CD14-positive monocyte (primary cell): ENCODE measurements at regions not wholly inside any gene's neighbourhood (a gene's known extent, or its start where the extent isn't known, plus 50 kb on each side); places are given as distances from the start of the nearest gene placed in this dataset.

Experiments used
- DNase-seq, 3 donors: peaks; one replicate each; pipeline ENCODE4 v3.0.0-alpha.2; 2011 to 2022
- H2AFZ ChIP-seq: 2 replicates; pipeline ENCODE4 v1.6.0; 2012; ENCODE audit warnings: mild to moderate bottlenecking, low read depth, low read length, inconsistent platforms; ENCODE audit not compliant: insufficient read depth, poor library complexity, severe bottlenecking
- H3K27ac ChIP-seq, 2 donors: 1 replicate in 1 of 2; 2 replicates in 1 of 2; pipeline ENCODE4 v1.5.1; 2012 to 2013; ENCODE audit warnings: low read length in 2 of 2, control low read depth in 1 of 2, inconsistent platforms in 1 of 2, low read depth in 1 of 2, mild to moderate bottlenecking in 1 of 2
- H3K27me3 ChIP-seq, 2 donors: one replicate each; pipeline versions ENCODE4 v1.6.0 to v1.6.1; 2011 to 2013; ENCODE audit warnings: low read length in 2 of 2; ENCODE audit not compliant: control insufficient read depth in 2 of 2, insufficient read depth in 2 of 2
- H3K36me3 ChIP-seq, 2 donors: replicated peaks in 1 of 2; 1 replicate in 1 of 2; 2 replicates in 1 of 2; pipeline versions ENCODE4 v1.5.1 to v1.6.1; 2012 to 2013; ENCODE audit warnings: low read length in 2 of 2, control low read depth in 1 of 2, inconsistent platforms in 1 of 2, mild to moderate bottlenecking in 1 of 2; ENCODE audit not compliant: insufficient read depth in 2 of 2, control insufficient read depth in 1 of 2
- H3K4me1 ChIP-seq, 2 donors: 1 replicate in 1 of 2; 2 replicates in 1 of 2; pipeline versions ENCODE4 v1.5.1 to v1.6.1; 2012 to 2013; ENCODE audit warnings: low read length in 2 of 2, control low read depth in 1 of 2, inconsistent platforms in 1 of 2, mild to moderate bottlenecking in 1 of 2, moderate library complexity in 1 of 2; ENCODE audit not compliant: insufficient read depth in 2 of 2, control insufficient read depth in 1 of 2
- H3K4me2 ChIP-seq: replicated peaks from 2 replicates; pipeline ENCODE3; 2012; ENCODE audit warnings: low read length, moderate library complexity, mild to moderate bottlenecking; ENCODE audit not compliant: poor library complexity, severe bottlenecking; ENCODE audit errors: extremely low read depth
- H3K4me3 ChIP-seq, 3 experiments: fragments of 200-600 bp in 1 of 3; sonication (generic) in 1 of 3; replicated peaks in 1 of 3; 1 replicate in 2 of 3; 2 replicates in 1 of 3; pipeline ENCODE4 v1.5.1; 2011 to 2013; ENCODE audit warnings: low read length in 3 of 3, mild to moderate bottlenecking in 3 of 3, control low read depth in 2 of 3, low read depth in 2 of 3, inconsistent platforms in 1 of 3, moderate library complexity in 1 of 3
- H3K79me2 ChIP-seq: 2 replicates; pipeline ENCODE4 v1.6.0; 2012; ENCODE audit warnings: mild to moderate bottlenecking, control low read depth, inconsistent platforms, low read length, moderate library complexity; ENCODE audit not compliant: insufficient read depth
- H3K9ac ChIP-seq: 2 replicates; pipeline ENCODE4 v1.6.0; 2017; ENCODE audit warnings: low read length, mild to moderate bottlenecking; ENCODE audit not compliant: insufficient read depth, poor library complexity, severe bottlenecking
- H3K9me3 ChIP-seq, 2 donors: replicated peaks in 1 of 2; 1 replicate in 1 of 2; 2 replicates in 1 of 2; pipeline versions ENCODE4 v1.5.1 to v1.6.1; 2012 to 2013; ENCODE audit warnings: low read length in 2 of 2, control low read depth in 1 of 2; ENCODE audit not compliant: control insufficient read depth in 1 of 2, insufficient read depth in 1 of 2
- H4K20me1 ChIP-seq: 2 replicates; pipeline ENCODE4 v1.6.0; 2012; ENCODE audit warnings: mild to moderate bottlenecking, low read length, control low read depth, moderate library complexity; ENCODE audit not compliant: insufficient read depth
- H3K27ac Mint-ChIP-seq, 7 donors: one replicate each; pipeline ENCODE4 v1.8.0; 2020; ENCODE audit warnings: mild to moderate bottlenecking in 7 of 7, mixed read lengths in 7 of 7, moderate library complexity in 6 of 7, inconsistent platforms in 2 of 7
- H3K27me3 Mint-ChIP-seq, 3 donors: one replicate each; pipeline ENCODE4 v1.8.0; 2021 to 2022; ENCODE audit warnings: low read depth in 3 of 3, mild to moderate bottlenecking in 3 of 3, mixed read lengths in 3 of 3, moderate library complexity in 3 of 3, inconsistent platforms in 1 of 3
- H3K36me3 Mint-ChIP-seq, 2 donors: one replicate each; pipeline ENCODE4 v1.8.0; 2020; ENCODE audit warnings: mixed read lengths in 2 of 2, inconsistent platforms in 1 of 2, mild to moderate bottlenecking in 1 of 2
- H3K4me1 Mint-ChIP-seq: one replicate; pipeline ENCODE4 v1.8.0; 2020; ENCODE audit warnings: mild to moderate bottlenecking, mixed read lengths
- H3K4me3 Mint-ChIP-seq, 2 donors: one replicate each; pipeline ENCODE4 v1.8.0; 2020; ENCODE audit warnings: mild to moderate bottlenecking in 2 of 2, mixed read lengths in 2 of 2, moderate library complexity in 1 of 2
- H3K9me3 Mint-ChIP-seq, 7 donors: one replicate each; pipeline ENCODE4 v1.8.0; 2020 to 2022; ENCODE audit warnings: mixed read lengths in 7 of 7, mild to moderate bottlenecking in 6 of 7, moderate library complexity in 6 of 7, inconsistent platforms in 2 of 7
- WGBS: methylation state at CpG from one replicate; pipeline ENCODE4 v1.1.5; 2013; ENCODE audit warnings: missing lambda C conversion rate; ENCODE audit not compliant: insufficient coverage; 5-methylcytosine and 5-hydroxymethylcytosine counted together
- intact Hi-C, 2 donors: fragments of 100-400 bp; cut with micrococcal nuclease; formaldehyde crosslinking; loops; one replicate each; pipeline versions ENCODE4 v1.15.0 to v1.15.1; 2023
- TF ChIP-seq, protein P1 (sequence below): fragments of 200-600 bp; IDR thresholded peaks from one replicate; pipeline ENCODE4 v1.8.0; 2022; ENCODE audit warnings: antibody characterized with exemption, mild to moderate bottlenecking

DNA sequence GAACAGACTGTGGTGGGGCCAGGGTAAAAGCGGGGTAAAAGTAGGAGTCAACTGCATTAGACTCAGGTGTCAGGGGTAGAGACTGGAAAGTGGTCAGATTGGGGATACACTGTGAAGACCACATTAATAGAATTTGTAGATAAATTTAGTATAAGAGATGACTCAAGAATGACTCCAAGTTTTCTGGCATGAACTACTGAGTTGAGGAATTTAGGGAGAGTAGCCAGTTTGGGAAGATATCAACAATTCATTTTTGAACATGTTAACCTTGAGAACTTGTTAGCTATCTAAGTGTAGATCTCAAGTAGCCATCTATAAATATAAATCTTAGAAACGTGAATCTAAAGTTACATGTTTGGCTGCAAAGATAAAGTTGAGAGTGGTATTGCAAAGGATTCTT lies 206.9 kb upstream of the HCCS start:
- H3K9me3 ChIP-seq: no peaks in the 10 kb centered on the region
- H4K20me1 ChIP-seq: no peaks in the 10 kb centered on the region
- H2AFZ ChIP-seq: no peak overlapping the region
- no peak overlapping the region for H3K4me3 ChIP-seq
- no peak overlapping the region for H3K27ac Mint-ChIP-seq
- WGBS: no CpG with 5 or more reads among the region's 2 CpGs
- no peaks in the 10 kb centered on the region for H3K4me1 Mint-ChIP-seq
- no peak overlapping the region for H3K9ac ChIP-seq
- DNase-seq: no peak
- peaks cover 0 to 7% (median 4%) of the 10 kb centered on the region in 7 donors for H3K9me3 Mint-ChIP-seq
- no peak overlapping the region for H3K4me2 ChIP-seq
- no peak overlapping the region for H3K27ac ChIP-seq
- H3K79me2 ChIP-seq: no peaks in the 10 kb centered on the region
- H3K27me3 ChIP-seq: no peaks in the 10 kb centered on the region
- TF ChIP-seq, protein P1, sequence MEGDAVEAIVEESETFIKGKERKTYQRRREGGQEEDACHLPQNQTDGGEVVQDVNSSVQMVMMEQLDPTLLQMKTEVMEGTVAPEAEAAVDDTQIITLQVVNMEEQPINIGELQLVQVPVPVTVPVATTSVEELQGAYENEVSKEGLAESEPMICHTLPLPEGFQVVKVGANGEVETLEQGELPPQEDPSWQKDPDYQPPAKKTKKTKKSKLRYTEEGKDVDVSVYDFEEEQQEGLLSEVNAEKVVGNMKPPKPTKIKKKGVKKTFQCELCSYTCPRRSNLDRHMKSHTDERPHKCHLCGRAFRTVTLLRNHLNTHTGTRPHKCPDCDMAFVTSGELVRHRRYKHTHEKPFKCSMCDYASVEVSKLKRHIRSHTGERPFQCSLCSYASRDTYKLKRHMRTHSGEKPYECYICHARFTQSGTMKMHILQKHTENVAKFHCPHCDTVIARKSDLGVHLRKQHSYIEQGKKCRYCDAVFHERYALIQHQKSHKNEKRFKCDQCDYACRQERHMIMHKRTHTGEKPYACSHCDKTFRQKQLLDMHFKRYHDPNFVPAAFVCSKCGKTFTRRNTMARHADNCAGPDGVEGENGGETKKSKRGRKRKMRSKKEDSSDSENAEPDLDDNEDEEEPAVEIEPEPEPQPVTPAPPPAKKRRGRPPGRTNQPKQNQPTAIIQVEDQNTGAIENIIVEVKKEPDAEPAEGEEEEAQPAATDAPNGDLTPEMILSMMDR: no peak
- intact Hi-C loops: no loop called here
- no peaks in the 10 kb centered on the region for H3K36me3 ChIP-seq
- peaks cover 0 to 2% (median 0%) of the 10 kb centered on the region in 3 donors for H3K27me3 Mint-ChIP-seq
- H3K4me3 Mint-ChIP-seq: no peak overlapping the region
- no peaks in the 10 kb centered on the region for H3K36me3 Mint-ChIP-seq
- H3K4me1 ChIP-seq: no peaks in the 10 kb centered on the region

- no CpG with 5 or more reads among the region's 1 CpG for WGBS
- no peaks in the 10 kb centered on the region for H4K20me1 ChIP-seq
- H3K27ac ChIP-seq: no peak overlapping the region
- intact Hi-C loops: no loop called here
- TF ChIP-seq, protein P1: no peak
- no peak overlapping the region for H3K4me2 ChIP-seq
- no peaks in the 10 kb centered on the region for H3K36me3 ChIP-seq
- no peak for DNase-seq
- no peak overlapping the region for H3K9ac ChIP-seq
- H3K4me1 ChIP-seq: no peaks in the 10 kb centered on the region
- no peaks in the 10 kb centered on the region for H3K9me3 ChIP-seq
- H3K79me2 ChIP-seq: no peaks in the 10 kb centered on the region
- Mint-ChIP-seq H3K36me3 (no peaks in the 10 kb centered on the region), H3K27me3 (peaks cover 0 to 2% (median 0%) of the 10 kb centered on the region in 3 donors), H3K4me1 (no peaks in the 10 kb centered on the region), H3K9me3 (peaks cover 0 to 7% (median 4%) of the 10 kb centered on the region in 7 donors), H3K4me3 (no peak overlapping the region), H3K27ac (no peak overlapping the region)
- H2AFZ ChIP-seq: no peak overlapping the region
- H3K4me3 ChIP-seq: no peak overlapping the region
- H3K27me3 ChIP-seq: no peaks in the 10 kb centered on the region
These were observed 204.3 kb upstream of the HCCS start for GRCh38 chrX:10906866-10907265.
